Ovary (tissue), 3 donors: ENCODE measurements at regions not wholly inside any gene's neighbourhood (a gene's known extent, or its start where the extent isn't known, plus 50 kb on each side); places are given as distances from the start of the nearest gene placed in this dataset.

Source experiments
- EP300 ChIP-seq: sonication (generic); formaldehyde crosslinking; IDR thresholded peaks from one replicate; pipeline ENCODE4 v1.6.1; 2017; ENCODE audit warnings: antibody characterized with exemption
- POLR2A ChIP-seq: fragments of 450-650 bp; IDR thresholded peaks from one replicate; pipeline ENCODE4 v1.6.1; 2017; ENCODE audit warnings: antibody characterized with exemption, mild to moderate bottlenecking, moderate library complexity
- TF ChIP-seq, protein P1 (sequence below), 3 donors: fragments of 450-650 bp in 2 of 3; fragments of 200-600 bp in 1 of 3; IDR thresholded peaks; one replicate each; pipeline versions ENCODE4 v1.5.1 to v1.8.0; 2016 to 2022; ENCODE audit warnings: antibody characterized with exemption in 3 of 3, mild to moderate bottlenecking in 1 of 3
- donor health status: DM: no; HTN: no; CAD: no.

DNA sequence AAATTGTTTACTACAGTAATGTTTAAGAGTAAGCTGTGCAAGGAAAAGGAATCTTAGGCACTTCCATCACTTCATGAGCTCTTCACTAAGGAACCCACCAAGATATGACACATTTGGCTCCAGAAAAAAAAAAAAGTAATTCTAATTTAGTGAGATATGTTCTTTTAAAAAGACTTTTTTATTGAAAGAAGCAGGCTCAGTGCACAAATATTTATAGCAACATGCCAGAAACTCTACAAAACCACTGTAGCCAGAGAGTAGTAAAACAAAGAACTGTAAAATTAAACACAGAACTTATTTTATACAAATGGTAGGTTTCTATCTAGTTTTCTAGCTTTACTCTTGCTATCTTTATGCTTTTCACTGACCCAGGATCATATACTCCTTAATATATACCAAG is 434.6 kb upstream of the ADGRL2 start:
- TF ChIP-seq, protein P1, sequence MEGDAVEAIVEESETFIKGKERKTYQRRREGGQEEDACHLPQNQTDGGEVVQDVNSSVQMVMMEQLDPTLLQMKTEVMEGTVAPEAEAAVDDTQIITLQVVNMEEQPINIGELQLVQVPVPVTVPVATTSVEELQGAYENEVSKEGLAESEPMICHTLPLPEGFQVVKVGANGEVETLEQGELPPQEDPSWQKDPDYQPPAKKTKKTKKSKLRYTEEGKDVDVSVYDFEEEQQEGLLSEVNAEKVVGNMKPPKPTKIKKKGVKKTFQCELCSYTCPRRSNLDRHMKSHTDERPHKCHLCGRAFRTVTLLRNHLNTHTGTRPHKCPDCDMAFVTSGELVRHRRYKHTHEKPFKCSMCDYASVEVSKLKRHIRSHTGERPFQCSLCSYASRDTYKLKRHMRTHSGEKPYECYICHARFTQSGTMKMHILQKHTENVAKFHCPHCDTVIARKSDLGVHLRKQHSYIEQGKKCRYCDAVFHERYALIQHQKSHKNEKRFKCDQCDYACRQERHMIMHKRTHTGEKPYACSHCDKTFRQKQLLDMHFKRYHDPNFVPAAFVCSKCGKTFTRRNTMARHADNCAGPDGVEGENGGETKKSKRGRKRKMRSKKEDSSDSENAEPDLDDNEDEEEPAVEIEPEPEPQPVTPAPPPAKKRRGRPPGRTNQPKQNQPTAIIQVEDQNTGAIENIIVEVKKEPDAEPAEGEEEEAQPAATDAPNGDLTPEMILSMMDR (IDR thresholded peaks at IDR 0.05): no peak
- TF ChIP-seq EP300 (no peak), POLR2A (no peak)
